Peyer's patch (tissue), 4 donors: ENCODE measurements at regions not wholly inside any gene's neighbourhood (a gene's known extent, or its start where the extent isn't known, plus 50 kb on each side); places are given as distances from the start of the nearest gene placed in this dataset.

Experiments used
- DNase-seq, 3 donors: peaks; one replicate each; pipeline ENCODE4 v3.0.0-alpha.2; 2017 to 2019
- H3K27ac ChIP-seq, 4 donors: fragments of 200-600 bp; sonication (generic); one replicate each; pipeline ENCODE4 v1.5.1; 2016 to 2019
- H3K27me3 ChIP-seq, 2 donors: fragments of 200-600 bp; sonication (generic); one replicate each; pipeline ENCODE4 v1.5.1; 2019
- H3K36me3 ChIP-seq, 3 donors: fragments of 200-600 bp; sonication (generic); one replicate each; pipeline ENCODE4 v1.5.1; 2016 to 2019
- H3K4me1 ChIP-seq, 4 donors: fragments of 200-600 bp; sonication (generic); one replicate each; pipeline ENCODE4 v1.5.1; 2016 to 2019
- H3K4me3 ChIP-seq, 4 donors: fragments of 200-600 bp; sonication (generic); 1 replicate in 3 of 4; 2 replicates in 1 of 4; pipeline ENCODE4 v1.5.1; 2016 to 2019; ENCODE audit warnings: mild to moderate bottlenecking in 1 of 4
- H3K9me3 ChIP-seq, 4 donors: fragments of 200-600 bp; sonication (generic); one replicate each; pipeline ENCODE4 v1.5.1; 2016 to 2019; ENCODE audit warnings: mild to moderate bottlenecking in 1 of 4
- CTCF ChIP-seq, 6 experiments: fragments of 450-650 bp in 4 of 6; fragments of 200-600 bp in 2 of 6; sonication (generic) in 1 of 6; IDR thresholded peaks; one replicate each; pipeline ENCODE4 v1.5.1; 2017 to 2019; ENCODE audit warnings: antibody characterized with exemption in 6 of 6, mild to moderate bottlenecking in 3 of 6, moderate library complexity in 1 of 6
- POLR2A ChIP-seq, 2 donors: fragments of 450-650 bp; IDR thresholded peaks; one replicate each; pipeline ENCODE4 v1.5.1; 2017; ENCODE audit warnings: antibody characterized with exemption in 2 of 2, mild to moderate bottlenecking in 2 of 2, moderate library complexity in 2 of 2

GRCh38 chr9:119986205-119986604 is 593.8 kb downstream of the CDK5RAP2 start:
- DNase-seq, result no peak
- TF ChIP-seq CTCF (IDR thresholded peaks at IDR 0.05) (no peak), POLR2A (IDR thresholded peaks at IDR 0.05) (no peak)
- Histone ChIP-seq H3K27me3 (no peaks in the 10 kb centered on the region), H3K4me1 (no peaks in the 10 kb centered on the region), H3K9me3 (no peaks in the 10 kb centered on the region), H3K4me3 (no peak overlapping the region), H3K27ac (no peak overlapping the region), H3K36me3 (no peaks in the 10 kb centered on the region)

- no peaks in the 10 kb centered on the region for H3K9me3 ChIP-seq
- DNase-seq, result no peak
- H3K27me3 ChIP-seq, result no peaks in the 10 kb centered on the region
- no peak overlapping the region for H3K27ac ChIP-seq
- no peaks in the 10 kb centered on the region for H3K4me1 ChIP-seq
- TF ChIP-seq CTCF (IDR thresholded peaks at IDR 0.05), result no peak
- no peak for TF ChIP-seq POLR2A (IDR thresholded peaks at IDR 0.05)
- H3K36me3 ChIP-seq, result no peaks in the 10 kb centered on the region
- H3K4me3 ChIP-seq, result no peak overlapping the region
Observed at GRCh38 chr9:119974026-119974425, 604.8 kb upstream of the BRINP1 start.

GRCh38 chr9:119968836-119969707 is 599.8 kb upstream of the BRINP1 start:
- H3K4me1 ChIP-seq, result no peaks in the 10 kb centered on the region
- no peaks in the 10 kb centered on the region for H3K36me3 ChIP-seq
- peak; percentile 18 to 76 (median 58) for TF ChIP-seq CTCF (IDR thresholded peaks at IDR 0.05)
- no peak for TF ChIP-seq POLR2A (IDR thresholded peaks at IDR 0.05)
- DNase-seq, result peak; percentile 44 to 82 (median 70)
- no peak overlapping the region for H3K27ac ChIP-seq
- no peak overlapping the region for H3K4me3 ChIP-seq
- H3K9me3 ChIP-seq, result no peaks in the 10 kb centered on the region
- H3K27me3 ChIP-seq, result no peaks in the 10 kb centered on the region

- no peaks in the 10 kb centered on the region for H3K36me3 ChIP-seq
- H3K27me3 ChIP-seq, result no peaks in the 10 kb centered on the region
- H3K4me3 ChIP-seq, result no peak overlapping the region
- no peak for TF ChIP-seq POLR2A (IDR thresholded peaks at IDR 0.05)
- TF ChIP-seq CTCF (IDR thresholded peaks at IDR 0.05), result no peak
- no peak for DNase-seq
- no peak overlapping the region for H3K27ac ChIP-seq
- no peaks in the 10 kb centered on the region for H3K9me3 ChIP-seq
- H3K4me1 ChIP-seq, result no peaks in the 10 kb centered on the region
Observed at GRCh38 chr9:119967867-119968535, 598.8 kb upstream of the BRINP1 start.

- TF ChIP-seq POLR2A (IDR thresholded peaks at IDR 0.05), result no peak
- no peak for TF ChIP-seq CTCF (IDR thresholded peaks at IDR 0.05)
- Histone ChIP-seq H3K9me3 (no peaks in the 10 kb centered on the region), H3K27me3 (no peaks in the 10 kb centered on the region), H3K27ac (no peak overlapping the region), H3K4me1 (no peaks in the 10 kb centered on the region), H3K36me3 (no peaks in the 10 kb centered on the region), H3K4me3 (no peak overlapping the region)
- DNase-seq, result no peak
Observed at GRCh38 chr9:119963798-119964372, 594.6 kb upstream of the BRINP1 start.
